Tibial nerve (tissue), 4 donors: ENCODE measurements at regions not wholly inside any gene's neighbourhood (a gene's known extent, or its start where the extent isn't known, plus 50 kb on each side); places are given as distances from the start of the nearest gene placed in this dataset.

Source experiments
- DNase-seq, 2 donors: peaks; one replicate each; pipeline ENCODE4 v3.0.0-alpha.2; 2019; ENCODE audit warnings: low spot score in 2 of 2
- H3K27ac ChIP-seq, 4 donors: fragments of 200-600 bp; sonication (generic) in 3 of 4; one replicate each; pipeline ENCODE4 v1.5.1; 2017 to 2019; ENCODE audit warnings: mild to moderate bottlenecking in 1 of 4
- H3K27me3 ChIP-seq, 2 donors: fragments of 200-600 bp; sonication (generic) in 1 of 2; one replicate each; pipeline versions ENCODE4 v1.5.1 to v1.6.0; 2017 to 2019
- H3K36me3 ChIP-seq, 3 donors: fragments of 200-600 bp; sonication (generic); one replicate each; pipeline ENCODE4 v1.5.1; 2018 to 2019
- H3K4me1 ChIP-seq, 4 donors: fragments of 200-600 bp; sonication (generic) in 3 of 4; one replicate each; pipeline ENCODE4 v1.5.1; 2017 to 2019
- H3K4me3 ChIP-seq, 4 donors: fragments of 200-600 bp; sonication (generic) in 3 of 4; one replicate each; pipeline ENCODE4 v1.5.1; 2017 to 2019; ENCODE audit warnings: mild to moderate bottlenecking in 1 of 4, moderate library complexity in 1 of 4
- H3K9me3 ChIP-seq, 4 donors: fragments of 200-600 bp; sonication (generic) in 3 of 4; one replicate each; pipeline ENCODE4 v1.5.1; 2017 to 2019
- CTCF ChIP-seq, 5 experiments: fragments of 200-600 bp in 3 of 5; fragments of 450-650 bp in 2 of 5; sonication (generic) in 3 of 5; IDR thresholded peaks; one replicate each; pipeline ENCODE4 v1.5.1; 2016 to 2019; ENCODE audit warnings: antibody characterized with exemption in 5 of 5, mild to moderate bottlenecking in 3 of 5, moderate library complexity in 2 of 5
- EP300 ChIP-seq, 2 donors: sonication (generic); formaldehyde crosslinking; IDR thresholded peaks; one replicate each; pipeline ENCODE4 v1.6.1; 2017; ENCODE audit warnings: antibody characterized with exemption in 2 of 2, mild to moderate bottlenecking in 1 of 2
- POLR2A ChIP-seq, 2 donors: fragments of 450-650 bp; IDR thresholded peaks; one replicate each; pipeline ENCODE4 v1.6.1; 2017; ENCODE audit warnings: antibody characterized with exemption in 2 of 2, mild to moderate bottlenecking in 2 of 2, moderate library complexity in 2 of 2
- WGBS, 2 donors: methylation state at CpG; one replicate each; pipeline ENCODE4 v1.1.5; 2018; 5-methylcytosine and 5-hydroxymethylcytosine counted together

- no peaks in the 10 kb centered on the region for H3K9me3 ChIP-seq
- no peak for TF ChIP-seq CTCF (IDR thresholded peaks at IDR 0.05)
- no peak for TF ChIP-seq POLR2A (IDR thresholded peaks at IDR 0.05)
- TF ChIP-seq EP300 (IDR thresholded peaks at IDR 0.05): peak in 1 of 2 donors; percentile 59
- 26 to 40% methylated on average over 7 of the region's 7 CpGs for WGBS, 2 donors
- H3K27me3 ChIP-seq: no peaks in the 10 kb centered on the region
- H3K4me1 ChIP-seq: peaks cover 0 to 19% (median 0%) of the 10 kb centered on the region in 4 donors
- no peak overlapping the region for H3K4me3 ChIP-seq
- H3K27ac ChIP-seq: peak overlapping the region in 1 of 4 donors; percentile 14
- DNase-seq: peak; percentile 7 to 23
- no peaks in the 10 kb centered on the region for H3K36me3 ChIP-seq
Observed at GRCh38 chr18:10320791-10321190, 133.6 kb upstream of the APCDD1 start.

- Histone ChIP-seq H3K9me3 (no peaks in the 10 kb centered on the region), H3K27me3 (no peaks in the 10 kb centered on the region), H3K4me1 (peaks cover 0 to 19% (median 0%) of the 10 kb centered on the region in 4 donors), H3K27ac (peak overlapping the region in 1 of 4 donors; percentile 49), H3K4me3 (no peak overlapping the region), H3K36me3 (no peaks in the 10 kb centered on the region)
- WGBS, 2 donors: 92 to 100% methylated on average over 2 of the region's 2 CpGs
- no peak for DNase-seq
- TF ChIP-seq EP300 (IDR thresholded peaks at IDR 0.05): no peak
- no peak for TF ChIP-seq POLR2A (IDR thresholded peaks at IDR 0.05)
- TF ChIP-seq CTCF (IDR thresholded peaks at IDR 0.05): no peak
Observed at GRCh38 chr18:10321576-10321975, 132.9 kb upstream of the APCDD1 start.

- TF ChIP-seq POLR2A (IDR thresholded peaks at IDR 0.05) (no peak), EP300 (IDR thresholded peaks at IDR 0.05) (no peak), CTCF (IDR thresholded peaks at IDR 0.05) (no peak)
- Histone ChIP-seq H3K4me1 (peaks cover 0 to 19% (median 0%) of the 10 kb centered on the region in 4 donors), H3K9me3 (no peaks in the 10 kb centered on the region), H3K27me3 (no peaks in the 10 kb centered on the region), H3K27ac (peak overlapping the region in 1 of 4 donors; percentile 49), H3K36me3 (no peaks in the 10 kb centered on the region), H3K4me3 (no peak overlapping the region)
- no peak for DNase-seq
- WGBS, 2 donors: 81 to 85% methylated on average over 7 of the region's 7 CpGs
Observed at GRCh38 chr18:10322004-10322403, 132.4 kb upstream of the APCDD1 start.

GRCh38 chr18:10322435-10322834 lies 132.0 kb upstream of the APCDD1 start:
- TF ChIP-seq CTCF (IDR thresholded peaks at IDR 0.05): no peak
- TF ChIP-seq EP300 (IDR thresholded peaks at IDR 0.05): no peak
- TF ChIP-seq POLR2A (IDR thresholded peaks at IDR 0.05): no peak
- DNase-seq: no peak
- WGBS, 2 donors: 84 to 92% methylated on average over 2 of the region's 2 CpGs
- Histone ChIP-seq H3K36me3 (no peaks in the 10 kb centered on the region), H3K4me3 (no peak overlapping the region), H3K4me1 (peaks cover 0 to 19% (median 0%) of the 10 kb centered on the region in 4 donors), H3K9me3 (no peaks in the 10 kb centered on the region), H3K27me3 (no peaks in the 10 kb centered on the region), H3K27ac (peak overlapping the region in 1 of 4 donors; percentile 49)

- no peak overlapping the region for H3K27ac ChIP-seq
- no peaks in the 10 kb centered on the region for H3K36me3 ChIP-seq
- H3K4me3 ChIP-seq: no peak overlapping the region
- no peaks in the 10 kb centered on the region for H3K4me1 ChIP-seq
- no peaks in the 10 kb centered on the region for H3K9me3 ChIP-seq
- no peaks in the 10 kb centered on the region for H3K27me3 ChIP-seq
- WGBS, 2 donors: 76 to 85% methylated on average over 3 of the region's 3 CpGs
- DNase-seq: no peak
- no peak for TF ChIP-seq POLR2A (IDR thresholded peaks at IDR 0.05)
- no peak for TF ChIP-seq CTCF (IDR thresholded peaks at IDR 0.05)
- no peak for TF ChIP-seq EP300 (IDR thresholded peaks at IDR 0.05)
Observed at GRCh38 chr18:10329101-10329500, 125.3 kb upstream of the APCDD1 start.
